Activated CD4-positive, alpha-beta memory T cell treated with anti-CD3 and anti-CD28 coated beads, Interleukin-2, amount 10 ng/mL, durations not matched to agents 7 days and 5 days (primary cell): ENCODE measurements at regions not wholly inside any gene's neighbourhood (a gene's known extent, or its start where the extent isn't known, plus 50 kb on each side); places are given as distances from the start of the nearest gene placed in this dataset.

Source experiments
- CTCF ChIA-PET: fragments of 350-600 bp; sonication (Branson Sonifier 250); formaldehyde crosslinking; loops from one replicate; lab custom pipeline; 2021; ENCODE audit warnings: antibody characterized with exemption, inconsistent platforms; lab: Charles Lee
- POLR2A ChIA-PET: fragments of 350-600 bp; sonication (Branson Sonifier 250); formaldehyde crosslinking; loops from one replicate; lab custom pipeline; 2021; ENCODE audit warnings: antibody characterized with exemption; lab: Charles Lee
- DNase-seq: peaks from one replicate; pipeline ENCODE4 v3.0.0-alpha.2; 2020
- H3K27ac Mint-ChIP-seq: one replicate; pipeline ENCODE4 v1.8.0; 2021; ENCODE audit warnings: mild to moderate bottlenecking, mixed read lengths
- H3K27me3 Mint-ChIP-seq: one replicate; pipeline ENCODE4 v1.8.0; 2021; ENCODE audit warnings: mixed read lengths
- H3K36me3 Mint-ChIP-seq: one replicate; pipeline ENCODE4 v1.8.0; 2021; ENCODE audit warnings: low read depth, mixed read lengths
- H3K4me1 Mint-ChIP-seq: one replicate; pipeline ENCODE4 v1.8.0; 2021; ENCODE audit warnings: mixed read lengths
- H3K4me3 Mint-ChIP-seq: one replicate; pipeline ENCODE4 v1.8.0; 2021; ENCODE audit warnings: mild to moderate bottlenecking, mixed read lengths
- H3K9me3 Mint-ChIP-seq: one replicate; pipeline ENCODE4 v1.8.0; 2021; ENCODE audit warnings: mixed read lengths

DNA sequence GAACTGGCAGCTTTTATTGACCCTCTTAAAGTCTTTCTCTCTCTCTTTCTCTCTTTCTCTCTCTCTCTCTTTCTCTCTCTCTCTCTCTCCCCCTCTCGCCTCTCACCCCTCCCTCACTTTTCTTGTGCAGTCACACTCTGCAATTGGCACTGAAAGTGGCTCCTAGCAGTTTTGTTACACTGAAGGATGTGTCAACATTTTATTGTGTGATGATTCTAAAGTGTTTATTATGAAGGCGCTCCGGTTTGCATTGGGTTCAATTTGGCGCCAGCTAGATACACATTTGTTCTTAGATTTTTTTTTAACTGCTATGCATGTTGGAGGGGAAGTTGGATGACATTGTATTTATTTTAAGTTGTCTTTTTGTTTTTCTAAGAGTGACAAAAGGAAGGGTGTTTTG, 64.0 kb upstream of the CHRM3 start:
- H3K9me3 Mint-ChIP-seq, result no peaks in the 10 kb centered on the region
- no peak overlapping the region for H3K27ac Mint-ChIP-seq
- no peak overlapping the region for H3K4me3 Mint-ChIP-seq
- DNase-seq, result no peak
- no peaks in the 10 kb centered on the region for H3K27me3 Mint-ChIP-seq
- POLR2A ChIA-PET, result no interaction called here
- no peaks in the 10 kb centered on the region for H3K36me3 Mint-ChIP-seq
- CTCF ChIA-PET, result no interaction called here
- no peaks in the 10 kb centered on the region for H3K4me1 Mint-ChIP-seq

DNA sequence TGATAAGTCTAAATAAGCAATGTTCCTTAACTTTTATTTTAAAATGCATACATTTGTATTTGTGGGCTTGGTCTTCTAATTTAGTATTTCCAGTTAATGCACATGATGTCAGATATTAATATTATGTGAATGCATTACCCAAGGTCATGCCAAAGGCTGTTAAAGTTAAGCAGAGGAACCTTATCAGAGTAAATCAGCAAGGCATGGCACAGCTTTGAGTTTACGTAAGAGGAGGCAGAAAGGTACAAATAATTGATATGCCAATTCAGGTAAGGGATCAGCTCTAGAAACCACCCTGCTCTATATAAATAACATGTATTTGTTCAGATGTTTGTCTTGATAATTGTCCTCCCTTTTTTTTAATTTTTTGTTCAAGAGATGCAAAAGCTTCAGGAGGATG, 64.5 kb upstream of the CHRM3 start:
- no peaks in the 10 kb centered on the region for H3K36me3 Mint-ChIP-seq
- ChIA-PET POLR2A (no interaction called here), CTCF (no interaction called here)
- no peak overlapping the region for H3K4me3 Mint-ChIP-seq
- no peaks in the 10 kb centered on the region for H3K4me1 Mint-ChIP-seq
- no peak for DNase-seq
- no peaks in the 10 kb centered on the region for H3K27me3 Mint-ChIP-seq
- H3K9me3 Mint-ChIP-seq, result no peaks in the 10 kb centered on the region
- H3K27ac Mint-ChIP-seq, result no peak overlapping the region

DNA sequence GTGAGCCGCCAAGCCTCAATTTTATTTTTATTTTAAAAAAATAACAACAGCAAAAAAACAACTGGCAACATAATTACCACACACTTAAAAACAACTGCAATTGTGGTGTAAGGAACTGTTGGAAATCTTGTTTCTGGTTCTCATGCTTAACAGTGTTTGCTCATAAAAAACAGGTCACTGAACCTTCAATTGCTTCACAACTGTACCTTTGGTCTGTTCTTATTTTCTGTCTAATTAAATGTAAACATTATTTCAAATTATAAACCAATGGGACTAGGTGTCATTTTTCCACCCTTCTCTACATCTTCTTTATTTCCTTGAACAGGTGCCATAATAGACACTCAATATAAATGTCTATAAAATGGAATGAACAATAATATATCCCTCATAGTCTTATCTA, 68.4 kb upstream of the CHRM3 start:
- CTCF ChIA-PET, result no interaction called here
- Mint-ChIP-seq H3K36me3 (no peaks in the 10 kb centered on the region), H3K27ac (no peak overlapping the region), H3K4me3 (no peak overlapping the region), H3K9me3 (no peaks in the 10 kb centered on the region), H3K27me3 (no peaks in the 10 kb centered on the region), H3K4me1 (no peaks in the 10 kb centered on the region)
- POLR2A ChIA-PET, result no interaction called here
- DNase-seq, result no peak

DNA sequence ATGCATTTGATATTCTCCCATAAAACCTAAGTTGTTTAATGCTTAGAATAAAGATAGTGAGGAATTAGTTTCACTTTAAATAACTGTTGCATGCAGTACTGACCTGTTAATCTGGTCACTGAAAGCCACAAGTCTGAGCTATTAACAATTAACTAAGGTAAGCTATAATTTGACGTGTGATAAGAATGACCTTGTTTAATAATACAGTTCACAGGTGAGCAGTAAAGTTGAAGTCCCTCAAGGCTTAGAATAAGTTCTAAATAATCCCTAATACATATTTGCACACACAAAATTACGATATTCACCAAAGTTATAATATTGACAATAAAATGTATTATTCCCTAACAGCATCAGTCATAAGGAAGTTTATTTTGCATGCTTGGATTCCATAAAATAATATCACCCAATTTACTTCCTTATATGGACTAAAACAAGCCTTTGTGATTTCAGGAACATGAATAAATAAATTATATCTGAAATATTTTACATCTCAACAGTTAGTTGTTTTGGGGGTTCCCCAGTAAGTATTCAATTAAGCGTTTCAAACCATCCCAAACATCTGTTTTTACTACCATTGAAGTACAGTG, 70.6 kb upstream of the CHRM3 start:
- no peak overlapping the region for H3K27ac Mint-ChIP-seq
- ChIA-PET CTCF (no interaction called here), POLR2A (no interaction called here)
- H3K9me3 Mint-ChIP-seq, result no peaks in the 10 kb centered on the region
- no peaks in the 10 kb centered on the region for H3K4me1 Mint-ChIP-seq
- H3K27me3 Mint-ChIP-seq, result no peaks in the 10 kb centered on the region
- DNase-seq, result no peak
- no peak overlapping the region for H3K4me3 Mint-ChIP-seq
- H3K36me3 Mint-ChIP-seq, result no peaks in the 10 kb centered on the region

DNA sequence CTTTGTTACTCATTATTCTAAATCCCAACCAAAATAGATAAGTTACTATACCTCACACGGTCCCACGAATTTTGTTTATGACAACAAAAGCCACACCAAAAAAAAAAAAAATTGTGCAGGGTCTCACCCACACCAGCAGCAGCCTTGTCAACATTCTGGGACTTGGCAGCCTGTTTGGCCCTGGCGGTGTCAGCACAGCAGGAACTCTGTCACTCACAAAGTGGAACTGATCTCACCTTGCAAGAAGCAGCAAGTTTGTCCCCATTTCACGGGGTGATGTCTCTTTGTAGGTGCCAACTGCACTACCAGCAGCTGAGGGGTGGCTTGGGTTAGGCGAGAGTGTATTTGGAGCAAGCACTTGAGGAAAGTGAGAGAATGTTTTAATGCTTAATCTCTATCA, 75.0 kb upstream of the CHRM3 start:
- Mint-ChIP-seq H3K4me3 (no peak overlapping the region), H3K4me1 (no peaks in the 10 kb centered on the region), H3K27ac (no peak overlapping the region), H3K9me3 (no peaks in the 10 kb centered on the region), H3K36me3 (no peaks in the 10 kb centered on the region), H3K27me3 (no peaks in the 10 kb centered on the region)
- ChIA-PET POLR2A (no interaction called here), CTCF (no interaction called here)
- no peak for DNase-seq

DNA sequence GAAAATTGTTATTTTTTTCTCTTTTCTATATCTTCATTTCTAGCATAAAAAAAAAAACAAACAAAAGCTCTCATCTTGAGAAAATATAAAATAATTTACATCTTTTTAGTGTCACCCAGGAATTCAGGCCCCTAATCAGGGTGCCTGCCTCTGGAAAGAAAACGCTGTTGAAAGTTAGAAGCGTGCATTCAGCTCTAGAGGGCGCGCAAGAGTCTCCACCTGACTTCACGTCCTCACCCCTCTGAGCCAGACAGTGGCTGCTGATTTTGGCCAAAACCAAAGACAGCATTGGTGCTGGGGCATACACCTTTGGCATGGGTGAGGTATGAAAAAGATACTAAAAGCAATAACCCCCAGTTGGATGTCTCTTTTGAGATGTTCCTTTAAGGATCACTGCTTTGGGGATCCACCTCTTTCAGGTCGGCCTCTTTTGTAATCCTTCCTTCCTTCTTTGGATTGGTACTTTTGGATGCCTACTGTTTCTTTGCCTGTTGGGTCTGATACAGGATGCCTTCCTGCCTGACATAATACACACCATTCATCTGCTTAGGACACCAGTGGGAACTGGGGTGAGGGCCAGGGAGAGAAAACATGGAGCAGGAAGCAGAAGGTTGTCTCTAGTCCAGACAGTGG, 77.6 kb upstream of the CHRM3 start:
- DNase-seq, result peak; percentile 19
- ChIA-PET CTCF (interaction anchor here (1.7 kb wide), 1 partner anchor 589 kb away, joined by 4 read pairs; no protein-coding TSS in a partner anchor), POLR2A (no interaction called here)
- H3K36me3 Mint-ChIP-seq, result no peaks in the 10 kb centered on the region
- no peaks in the 10 kb centered on the region for H3K27me3 Mint-ChIP-seq
- no peak overlapping the region for H3K27ac Mint-ChIP-seq
- no peak overlapping the region for H3K4me3 Mint-ChIP-seq
- no peaks in the 10 kb centered on the region for H3K4me1 Mint-ChIP-seq
- no peaks in the 10 kb centered on the region for H3K9me3 Mint-ChIP-seq

DNA sequence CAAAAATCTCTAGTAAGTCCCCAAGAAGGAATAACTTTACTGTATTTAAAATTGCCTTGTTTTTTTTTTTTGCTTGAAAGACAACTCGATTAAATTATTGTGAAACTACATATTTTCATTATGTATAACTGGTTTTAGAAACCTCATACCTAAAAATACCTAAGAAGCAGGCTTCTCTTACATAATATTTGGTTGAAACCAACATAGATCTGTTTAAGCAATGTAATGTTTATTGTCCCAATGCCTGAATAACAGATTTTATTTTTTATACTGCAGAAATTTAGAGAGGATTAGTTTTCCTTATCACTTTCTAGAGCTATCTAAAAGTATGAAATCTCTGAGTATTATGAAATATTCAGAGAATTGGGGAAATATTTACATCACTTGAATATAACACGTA, 78.5 kb upstream of the CHRM3 start:
- CTCF ChIA-PET, result interaction anchor here (1.7 kb wide), 1 partner anchor 590 kb away, joined by 4 read pairs; no protein-coding TSS in a partner anchor
- no peak overlapping the region for H3K4me3 Mint-ChIP-seq
- no peaks in the 10 kb centered on the region for H3K4me1 Mint-ChIP-seq
- DNase-seq, result no peak
- H3K27me3 Mint-ChIP-seq, result no peaks in the 10 kb centered on the region
- POLR2A ChIA-PET, result no interaction called here
- no peak overlapping the region for H3K27ac Mint-ChIP-seq
- no peaks in the 10 kb centered on the region for H3K36me3 Mint-ChIP-seq
- H3K9me3 Mint-ChIP-seq, result no peaks in the 10 kb centered on the region

DNA sequence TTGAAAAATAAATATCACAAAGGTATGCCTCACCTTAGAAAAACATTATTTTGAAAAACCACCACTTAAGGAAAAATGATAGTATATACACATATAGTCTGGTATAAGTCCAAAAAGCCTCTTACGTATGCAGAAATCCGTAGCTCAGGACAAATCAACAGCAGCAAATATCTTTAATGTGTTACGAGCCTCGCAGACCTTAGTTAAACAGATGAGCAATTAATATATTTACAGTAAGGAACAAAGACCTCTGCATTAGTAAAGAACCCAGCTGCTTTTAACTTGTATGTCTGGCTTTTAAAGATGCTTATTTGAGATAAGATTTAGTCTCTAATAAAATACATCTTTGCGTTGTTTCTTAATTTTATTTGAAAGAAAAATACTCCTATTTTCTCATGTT, 79.9 kb upstream of the CHRM3 start:
- no peak overlapping the region for H3K27ac Mint-ChIP-seq
- DNase-seq, result no peak
- H3K9me3 Mint-ChIP-seq, result no peaks in the 10 kb centered on the region
- H3K36me3 Mint-ChIP-seq, result no peaks in the 10 kb centered on the region
- H3K4me3 Mint-ChIP-seq, result no peak overlapping the region
- no peaks in the 10 kb centered on the region for H3K4me1 Mint-ChIP-seq
- H3K27me3 Mint-ChIP-seq, result no peaks in the 10 kb centered on the region
- POLR2A ChIA-PET, result no interaction called here
- CTCF ChIA-PET, result interaction anchor here (0.6 kb wide), 2 partner anchors 25 to 1056 kb away, joined by 3 to 4 read pairs; no protein-coding TSS in a partner anchor

DNA sequence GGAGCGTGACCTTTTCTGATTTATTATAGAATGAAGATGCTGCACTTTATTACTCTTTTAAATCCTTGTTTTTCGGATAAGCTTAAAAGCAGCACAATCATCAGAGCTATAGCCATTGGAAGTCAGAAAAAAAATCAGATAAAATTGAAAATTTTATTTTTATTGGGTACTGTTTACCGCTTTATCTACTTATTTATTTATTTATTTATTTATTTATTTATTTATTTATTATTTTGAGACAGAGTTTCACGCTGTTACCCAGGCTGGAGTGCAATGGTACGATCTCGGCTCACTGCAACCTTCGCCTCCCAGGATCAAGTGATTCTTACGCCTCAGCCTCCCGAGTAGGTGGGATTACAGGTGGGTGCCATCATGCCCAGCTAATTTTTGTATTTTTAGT, 83.1 kb upstream of the CHRM3 start:
- H3K36me3 Mint-ChIP-seq, result no peaks in the 10 kb centered on the region
- H3K27me3 Mint-ChIP-seq, result no peaks in the 10 kb centered on the region
- no peak overlapping the region for H3K4me3 Mint-ChIP-seq
- H3K9me3 Mint-ChIP-seq, result no peaks in the 10 kb centered on the region
- DNase-seq, result no peak
- ChIA-PET POLR2A (no interaction called here), CTCF (no interaction called here)
- H3K4me1 Mint-ChIP-seq, result no peaks in the 10 kb centered on the region
- H3K27ac Mint-ChIP-seq, result no peak overlapping the region

DNA sequence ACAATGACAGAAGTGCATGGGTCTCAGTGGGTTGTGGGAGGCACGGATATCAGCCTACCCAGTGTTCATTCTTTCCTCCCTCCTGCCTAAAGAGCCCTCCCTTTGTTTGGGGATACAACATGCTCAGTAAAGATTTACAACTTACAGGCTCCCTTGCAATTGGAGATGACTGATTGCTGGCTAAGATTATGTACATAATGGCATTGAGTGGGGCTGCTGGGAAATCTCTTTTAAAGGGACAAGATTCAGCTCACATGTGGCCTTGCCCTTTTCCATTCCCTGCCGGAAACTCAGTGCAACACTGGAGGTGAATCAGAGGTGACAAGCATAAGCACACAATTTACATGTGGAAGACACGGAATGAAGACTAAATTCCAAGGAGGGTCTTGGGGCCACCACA, 83.7 kb upstream of the CHRM3 start:
- POLR2A ChIA-PET, result no interaction called here
- Mint-ChIP-seq H3K27ac (no peak overlapping the region), H3K4me3 (no peak overlapping the region), H3K9me3 (no peaks in the 10 kb centered on the region), H3K36me3 (no peaks in the 10 kb centered on the region), H3K27me3 (no peaks in the 10 kb centered on the region), H3K4me1 (no peaks in the 10 kb centered on the region)
- DNase-seq, result no peak
- CTCF ChIA-PET, result no interaction called here

DNA sequence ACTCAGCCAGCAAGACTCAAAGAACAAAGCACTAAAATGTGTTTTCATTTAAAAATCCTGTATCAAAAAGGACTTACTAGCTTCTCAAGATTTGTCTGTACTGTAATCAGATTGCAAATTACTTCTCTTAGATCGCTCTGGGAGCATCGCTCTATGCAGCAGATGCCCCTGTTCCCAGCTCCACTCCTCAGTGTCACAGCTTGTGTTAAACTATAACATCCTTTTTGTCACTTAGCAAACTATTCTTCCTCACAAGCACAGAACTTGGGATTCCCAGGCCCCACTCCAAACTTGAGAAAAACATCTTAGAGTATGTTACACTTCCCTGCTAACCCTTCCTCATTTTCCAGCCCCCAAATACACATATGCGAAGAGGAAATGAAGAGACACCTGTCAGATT, 85.1 kb upstream of the CHRM3 start:
- Mint-ChIP-seq H3K4me1 (no peaks in the 10 kb centered on the region), H3K4me3 (no peak overlapping the region), H3K36me3 (no peaks in the 10 kb centered on the region), H3K9me3 (no peaks in the 10 kb centered on the region), H3K27me3 (no peaks in the 10 kb centered on the region), H3K27ac (no peak overlapping the region)
- ChIA-PET POLR2A (no interaction called here), CTCF (interaction anchor here (0.6 kb wide), 1 partner anchor 459 kb away, joined by 5 read pairs; no protein-coding TSS in a partner anchor)
- DNase-seq, result no peak

DNA sequence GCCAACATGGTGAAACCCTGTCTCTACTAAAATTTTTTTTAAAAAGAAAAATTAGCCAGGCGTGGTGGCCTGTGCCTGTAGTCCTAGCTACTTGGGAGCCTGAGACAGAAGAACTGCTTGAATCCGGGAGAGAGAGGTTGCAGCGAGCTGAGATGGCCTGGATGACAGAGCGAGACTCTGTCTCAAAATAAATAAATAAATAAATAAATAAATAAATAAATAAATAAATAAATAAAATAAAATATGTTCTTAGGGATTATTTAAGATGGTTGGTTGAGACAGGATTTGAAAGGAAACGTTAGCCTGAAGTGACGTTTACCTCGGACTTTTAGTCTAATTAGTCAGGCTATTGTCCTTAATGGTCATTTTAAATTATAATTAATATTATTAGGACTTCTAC, 88.5 kb upstream of the CHRM3 start:
- H3K27me3 Mint-ChIP-seq, result no peaks in the 10 kb centered on the region
- no peaks in the 10 kb centered on the region for H3K36me3 Mint-ChIP-seq
- POLR2A ChIA-PET, result no interaction called here
- H3K4me3 Mint-ChIP-seq, result no peak overlapping the region
- CTCF ChIA-PET, result no interaction called here
- no peak for DNase-seq
- H3K9me3 Mint-ChIP-seq, result no peaks in the 10 kb centered on the region
- no peaks in the 10 kb centered on the region for H3K4me1 Mint-ChIP-seq
- no peak overlapping the region for H3K27ac Mint-ChIP-seq

DNA sequence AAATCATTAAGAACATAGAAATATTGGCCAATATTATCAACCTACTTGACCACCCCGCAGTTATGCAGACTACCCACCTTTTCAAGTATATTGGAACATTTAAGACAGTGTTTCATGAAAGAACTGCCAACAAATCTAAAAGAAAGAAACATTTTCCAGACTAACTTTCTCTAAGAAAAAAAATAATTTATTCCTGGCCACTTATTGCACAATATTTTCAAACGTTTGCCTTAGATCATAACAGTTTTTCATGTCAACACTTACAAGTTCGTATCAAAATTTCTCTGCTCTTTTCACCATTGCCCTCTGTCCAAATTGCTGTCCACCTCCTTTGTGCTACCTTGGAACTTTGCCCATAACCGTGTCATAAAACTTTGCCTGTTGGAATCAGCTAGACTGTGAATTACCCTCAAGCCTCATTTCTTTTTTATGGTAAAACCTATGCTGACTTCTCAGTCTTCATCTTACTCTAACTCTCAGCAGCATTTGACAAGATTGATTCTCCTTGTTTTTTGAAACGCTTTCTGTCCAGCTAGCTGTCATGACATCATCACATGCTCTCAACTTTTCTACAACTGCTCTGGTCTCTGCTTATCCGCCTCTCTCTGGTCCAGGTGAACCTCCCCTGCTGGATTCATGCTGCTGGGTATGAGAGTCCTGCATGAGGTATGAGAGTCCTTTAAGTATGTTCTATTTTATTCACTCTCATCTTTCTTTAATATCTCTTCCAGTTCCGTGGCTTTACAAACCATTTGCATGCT, 92.8 kb upstream of the CHRM3 start:
- CTCF ChIA-PET, result no interaction called here
- no peaks in the 10 kb centered on the region for H3K27me3 Mint-ChIP-seq
- POLR2A ChIA-PET, result no interaction called here
- H3K4me1 Mint-ChIP-seq, result no peaks in the 10 kb centered on the region
- no peak for DNase-seq
- no peak overlapping the region for H3K27ac Mint-ChIP-seq
- no peaks in the 10 kb centered on the region for H3K36me3 Mint-ChIP-seq
- no peak overlapping the region for H3K4me3 Mint-ChIP-seq
- no peaks in the 10 kb centered on the region for H3K9me3 Mint-ChIP-seq
